ENCODE measurements at regions not wholly inside any gene's neighbourhood (a gene's known extent, or its start where the extent isn't known, plus 50 kb on each side); places are given as distances from the start of the nearest gene placed in this dataset.

DNA sequence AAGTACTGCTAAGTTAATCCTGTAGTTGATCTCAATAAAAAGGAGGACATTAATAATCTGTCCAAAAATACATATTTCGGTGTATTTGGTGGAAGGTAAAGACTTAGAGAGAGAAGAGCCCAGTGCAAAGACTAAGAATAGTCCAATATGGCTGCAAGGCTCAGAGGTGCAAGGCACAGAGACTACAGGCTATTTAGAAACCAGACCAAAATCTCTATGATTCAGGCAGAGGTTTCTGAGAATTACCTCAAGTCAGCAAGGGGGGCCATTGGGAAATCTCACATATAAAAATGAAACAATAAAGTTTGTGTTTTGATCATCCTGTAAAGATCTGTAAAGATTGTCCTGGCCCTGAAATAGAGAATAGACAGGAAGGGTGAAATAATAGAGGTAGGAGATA is 1173.0 kb downstream of the VRK1 start:
- no peak for TF ChIP-seq CTCF (IDR thresholded peaks at IDR 0.05; ENCODE audit: insufficient read depth, low read length)
- TF ChIP-seq SPI1 (IDR thresholded peaks at IDR 0.05; ENCODE audit: borderline replicate concordance, low read depth) = no peak
- no peak for TF ChIP-seq REST (IDR thresholded peaks at IDR 0.05; ENCODE audit: insufficient replicate concordance, low read depth)
